ENCODE measurements at regions not wholly inside any gene's neighbourhood (a gene's known extent, or its start where the extent isn't known, plus 50 kb on each side); places are given as distances from the start of the nearest gene placed in this dataset.

GRCh38 chr5:117568126-117568525 lies 993.5 kb upstream of the SEMA6A start:
- no peak for TF ChIP-seq EZH2phosphoT487 (IDR thresholded peaks at IDR 0.05)
- TF ChIP-seq EZH2 (IDR thresholded peaks at IDR 0.05), result no peak
- TF ChIP-seq CTCF (IDR thresholded peaks at IDR 0.05), result no peak
- peaks cover 3% of the 10 kb centered on the region for H3K9me3 ChIP-seq (ENCODE audit: low read depth)
- no peaks in the 10 kb centered on the region for H3K36me3 ChIP-seq
- no peak overlapping the region for H3K4me3 ChIP-seq
- Mint-ChIP-seq H3K4me3 (no peak overlapping the region), H3K27me3 (ENCODE audit: insufficient read depth, low read depth) (no peaks in the 10 kb centered on the region), H3K27ac (no peak overlapping the region), H3K9me3 (no peaks in the 10 kb centered on the region), H3K36me3 (no peaks in the 10 kb centered on the region), H3K4me1 (no peaks in the 10 kb centered on the region)
- no peak for DNase-seq (ENCODE audit: low spot score)
- H3K9ac ChIP-seq, result no peak overlapping the region
- no peaks in the 10 kb centered on the region for H3K27me3 ChIP-seq
- H3K27ac ChIP-seq, result no peak overlapping the region
- H4K20me1 ChIP-seq (ENCODE audit: low read depth), result no peaks in the 10 kb centered on the region
- no peaks in the 10 kb centered on the region for H3K79me2 ChIP-seq (ENCODE audit: low read depth)
- H3K4me1 ChIP-seq, result no peaks in the 10 kb centered on the region
- H3F3A ChIP-seq (ENCODE audit: low read depth), result no peaks in the 10 kb centered on the region
- H2AFZ ChIP-seq (replicated peaks), result peak overlapping the region; percentile 50
- H3K4me2 ChIP-seq, result no peak overlapping the region

GRCh38 chr5:117562647-117563046 lies 988.0 kb upstream of the SEMA6A start:
- Histone ChIP-seq H4K20me1 (ENCODE audit: low read depth) (no peaks in the 10 kb centered on the region), H3K27ac (no peak overlapping the region), H3K4me1 (no peaks in the 10 kb centered on the region), H3K4me3 (no peak overlapping the region), H3K9ac (no peak overlapping the region), H3K36me3 (no peaks in the 10 kb centered on the region), H3F3A (ENCODE audit: low read depth) (no peaks in the 10 kb centered on the region), H3K9me3 (ENCODE audit: low read depth) (no peaks in the 10 kb centered on the region), H3K27me3 (no peaks in the 10 kb centered on the region), H3K79me2 (ENCODE audit: low read depth) (no peaks in the 10 kb centered on the region), H2AFZ (replicated peaks) (no peak overlapping the region), H3K4me2 (no peak overlapping the region)
- Mint-ChIP-seq H3K36me3 (no peaks in the 10 kb centered on the region), H3K27me3 (ENCODE audit: insufficient read depth, low read depth) (no peaks in the 10 kb centered on the region), H3K4me3 (no peak overlapping the region), H3K27ac (no peak overlapping the region), H3K4me1 (peaks cover 6% of the 10 kb centered on the region), H3K9me3 (no peaks in the 10 kb centered on the region)
- DNase-seq (ENCODE audit: low spot score), result no peak
- TF ChIP-seq CTCF (IDR thresholded peaks at IDR 0.05) (no peak), EZH2 (IDR thresholded peaks at IDR 0.05) (no peak), EZH2phosphoT487 (IDR thresholded peaks at IDR 0.05) (no peak)

- DNase-seq (ENCODE audit: low spot score), result no peak
- Histone ChIP-seq H3K79me2 (ENCODE audit: low read depth) (no peaks in the 10 kb centered on the region), H3K27me3 (no peaks in the 10 kb centered on the region), H3K4me1 (no peaks in the 10 kb centered on the region), H3K4me2 (no peak overlapping the region), H3F3A (ENCODE audit: low read depth) (no peaks in the 10 kb centered on the region), H2AFZ (replicated peaks) (no peak overlapping the region), H3K9me3 (ENCODE audit: low read depth) (no peaks in the 10 kb centered on the region), H3K36me3 (no peaks in the 10 kb centered on the region), H3K27ac (no peak overlapping the region), H3K9ac (no peak overlapping the region), H4K20me1 (ENCODE audit: low read depth) (no peaks in the 10 kb centered on the region), H3K4me3 (no peak overlapping the region)
- Mint-ChIP-seq H3K9me3 (no peaks in the 10 kb centered on the region), H3K27ac (no peak overlapping the region), H3K36me3 (no peaks in the 10 kb centered on the region), H3K4me3 (no peak overlapping the region), H3K4me1 (peaks cover 6% of the 10 kb centered on the region), H3K27me3 (ENCODE audit: insufficient read depth, low read depth) (no peaks in the 10 kb centered on the region)
- TF ChIP-seq EZH2phosphoT487 (IDR thresholded peaks at IDR 0.05) (no peak), CTCF (IDR thresholded peaks at IDR 0.05) (no peak), EZH2 (IDR thresholded peaks at IDR 0.05) (no peak)
Observed at GRCh38 chr5:117561531-117561930, 986.9 kb upstream of the SEMA6A start.

Data from neural progenitor cell (in vitro differentiated cells).